ENCODE measurements at regions not wholly inside any gene's neighbourhood (a gene's known extent, or its start where the extent isn't known, plus 50 kb on each side); places are given as distances from the start of the nearest gene placed in this dataset.

- no peaks in the 10 kb centered on the region for H3K36me3 Mint-ChIP-seq (ENCODE audit: unreplicated experiment)
- H3K9me3 Mint-ChIP-seq (ENCODE audit: unreplicated experiment), result no peaks in the 10 kb centered on the region
- no peak for DNase-seq (ENCODE audit: extremely low spot score, unreplicated experiment)
- H3K4me3 Mint-ChIP-seq (ENCODE audit: unreplicated experiment), result no peak overlapping the region
- peaks cover 21% of the 10 kb centered on the region for H3K4me1 Mint-ChIP-seq (ENCODE audit: unreplicated experiment)
- peak overlapping the region; percentile 90 for H3K27ac Mint-ChIP-seq (ENCODE audit: unreplicated experiment)
- no peaks in the 10 kb centered on the region for H3K27me3 Mint-ChIP-seq (ENCODE audit: unreplicated experiment)
- TF ChIP-seq CTCF (IDR thresholded peaks at IDR 0.05), result no peak
Observed at GRCh38 chr10:4677296-4678021, 148.5 kb upstream of the AKR1E2 start.

DNA sequence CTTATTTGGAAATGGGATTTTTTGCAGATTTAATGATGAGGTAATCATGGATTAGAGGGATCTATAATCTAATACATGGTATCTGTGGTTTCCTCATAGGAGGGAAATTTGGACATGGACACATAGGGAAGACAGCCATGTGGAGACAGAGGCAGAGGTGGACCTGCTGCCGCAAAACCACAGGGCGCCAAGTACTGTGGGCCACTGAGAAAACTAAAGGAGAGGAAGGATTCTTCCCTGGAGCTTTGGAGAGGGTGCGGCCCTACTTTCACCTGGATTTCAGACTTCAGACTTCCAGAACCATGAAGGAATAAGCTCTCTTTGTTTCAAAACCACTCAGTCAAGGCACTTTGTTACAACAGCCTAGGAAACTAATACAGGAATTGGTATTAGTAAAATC, 149.4 kb upstream of the AKR1E2 start:
- no peak overlapping the region for H3K27ac Mint-ChIP-seq (ENCODE audit: unreplicated experiment)
- no peak for DNase-seq (ENCODE audit: extremely low spot score, unreplicated experiment)
- H3K36me3 Mint-ChIP-seq (ENCODE audit: unreplicated experiment), result no peaks in the 10 kb centered on the region
- peaks cover 29% of the 10 kb centered on the region for H3K4me1 Mint-ChIP-seq (ENCODE audit: unreplicated experiment)
- H3K27me3 Mint-ChIP-seq (ENCODE audit: unreplicated experiment), result no peaks in the 10 kb centered on the region
- no peak for TF ChIP-seq CTCF (IDR thresholded peaks at IDR 0.05)
- H3K4me3 Mint-ChIP-seq (ENCODE audit: unreplicated experiment), result no peak overlapping the region
- H3K9me3 Mint-ChIP-seq (ENCODE audit: unreplicated experiment), result no peaks in the 10 kb centered on the region

DNA sequence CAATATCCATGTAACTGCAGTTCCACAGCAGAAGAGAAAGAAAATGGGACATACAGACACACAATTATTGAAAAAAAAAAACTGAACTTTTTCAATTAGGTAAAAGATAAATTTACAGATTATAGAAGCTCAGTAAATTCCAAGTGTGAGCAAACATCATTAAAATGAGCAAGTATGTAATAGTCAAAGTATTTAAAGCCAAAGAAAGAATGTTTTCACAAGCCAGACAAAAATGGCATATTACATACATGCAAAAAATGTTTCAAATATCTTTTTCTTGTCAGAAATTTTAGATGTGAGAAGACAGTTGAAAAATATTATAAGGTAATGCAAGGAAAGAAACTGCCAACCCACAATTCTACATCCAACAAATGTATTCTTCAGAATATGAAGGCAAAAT, 150.2 kb upstream of the AKR1E2 start:
- Mint-ChIP-seq H3K27me3 (ENCODE audit: unreplicated experiment) (no peaks in the 10 kb centered on the region), H3K4me3 (ENCODE audit: unreplicated experiment) (no peak overlapping the region), H3K9me3 (ENCODE audit: unreplicated experiment) (no peaks in the 10 kb centered on the region), H3K4me1 (ENCODE audit: unreplicated experiment) (peaks cover 35% of the 10 kb centered on the region), H3K27ac (ENCODE audit: unreplicated experiment) (no peak overlapping the region), H3K36me3 (ENCODE audit: unreplicated experiment) (no peaks in the 10 kb centered on the region)
- DNase-seq (ENCODE audit: extremely low spot score, unreplicated experiment), result no peak
- TF ChIP-seq CTCF (IDR thresholded peaks at IDR 0.05), result no peak

DNA sequence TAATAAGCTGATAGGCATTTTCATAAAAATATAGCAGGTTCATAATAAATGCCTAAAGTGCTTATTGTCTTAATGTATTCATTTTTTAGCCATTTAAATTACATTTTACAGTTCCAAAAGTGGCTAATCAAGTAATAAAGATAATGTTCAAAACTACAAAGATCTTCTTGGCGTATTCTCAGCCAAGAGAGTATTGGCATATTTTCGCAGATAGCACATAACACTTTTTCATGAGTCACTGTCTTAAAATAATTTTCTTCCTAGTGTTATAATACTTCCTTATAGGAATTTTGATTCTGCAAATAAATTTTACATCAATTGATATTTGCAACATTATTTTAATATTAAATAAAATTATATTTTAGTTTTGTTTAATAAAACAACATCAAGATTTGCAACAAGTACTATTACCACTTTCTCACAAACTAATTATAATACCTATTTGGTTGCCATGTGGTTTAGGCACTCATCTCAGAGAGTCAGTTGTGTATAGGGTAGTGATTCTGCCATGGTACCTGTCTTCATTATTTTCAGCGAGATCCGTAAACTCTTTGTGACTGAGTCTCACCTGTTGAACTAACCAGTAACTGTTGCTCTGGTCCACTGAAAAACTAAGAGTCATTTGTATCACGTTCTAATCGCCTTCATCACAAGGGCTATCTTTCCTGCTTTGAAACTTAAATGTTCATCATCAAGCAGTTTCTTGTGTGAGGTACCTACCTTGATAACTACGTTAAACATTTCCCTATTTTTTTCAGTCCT, 152.5 kb upstream of the AKR1E2 start:
- Mint-ChIP-seq H3K9me3 (ENCODE audit: unreplicated experiment) (peaks cover 14% of the 10 kb centered on the region), H3K27me3 (ENCODE audit: unreplicated experiment) (no peaks in the 10 kb centered on the region), H3K36me3 (ENCODE audit: unreplicated experiment) (peaks cover 6% of the 10 kb centered on the region), H3K4me3 (ENCODE audit: unreplicated experiment) (no peak overlapping the region), H3K27ac (ENCODE audit: unreplicated experiment) (peak overlapping the region; percentile 59), H3K4me1 (ENCODE audit: unreplicated experiment) (peaks cover 34% of the 10 kb centered on the region)
- DNase-seq (ENCODE audit: extremely low spot score, unreplicated experiment), result no peak
- TF ChIP-seq CTCF (IDR thresholded peaks at IDR 0.05), result no peak

DNA sequence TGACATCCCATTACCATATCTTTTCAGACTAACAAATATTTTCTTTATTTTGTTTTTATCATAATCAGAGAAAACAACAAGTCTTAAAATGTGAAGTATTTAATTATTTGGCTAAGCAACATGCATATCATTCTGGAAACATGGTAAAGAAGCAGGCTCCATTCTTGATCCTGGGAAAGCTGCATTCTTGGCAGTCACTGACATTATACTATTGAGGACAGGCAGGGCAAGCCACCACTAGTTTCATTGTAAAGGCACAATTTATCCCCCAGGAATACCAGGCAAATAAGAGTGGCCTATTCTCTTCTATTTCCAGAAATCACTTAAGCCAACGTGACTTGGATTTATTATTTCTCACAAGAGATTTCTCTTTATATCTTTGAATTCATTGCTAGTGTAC, 153.8 kb upstream of the AKR1E2 start:
- Mint-ChIP-seq H3K36me3 (ENCODE audit: unreplicated experiment) (peaks cover 6% of the 10 kb centered on the region), H3K4me1 (ENCODE audit: unreplicated experiment) (peaks cover 22% of the 10 kb centered on the region), H3K9me3 (ENCODE audit: unreplicated experiment) (peaks cover 14% of the 10 kb centered on the region), H3K27ac (ENCODE audit: unreplicated experiment) (peak overlapping the region; percentile 83), H3K4me3 (ENCODE audit: unreplicated experiment) (no peak overlapping the region), H3K27me3 (ENCODE audit: unreplicated experiment) (no peaks in the 10 kb centered on the region)
- DNase-seq (ENCODE audit: extremely low spot score, unreplicated experiment), result no peak
- TF ChIP-seq CTCF (IDR thresholded peaks at IDR 0.05), result no peak

All from osteocyte (in vitro differentiated cells).